ENCODE measurements at regions not wholly inside any gene's neighbourhood (a gene's known extent, or its start where the extent isn't known, plus 50 kb on each side); places are given as distances from the start of the nearest gene placed in this dataset.
"Not testable (repeated sequence)": the region's sequence is repeated elsewhere in the genome, so short reads cannot be mapped to it uniquely, and the experiment has no call there.

DNA sequence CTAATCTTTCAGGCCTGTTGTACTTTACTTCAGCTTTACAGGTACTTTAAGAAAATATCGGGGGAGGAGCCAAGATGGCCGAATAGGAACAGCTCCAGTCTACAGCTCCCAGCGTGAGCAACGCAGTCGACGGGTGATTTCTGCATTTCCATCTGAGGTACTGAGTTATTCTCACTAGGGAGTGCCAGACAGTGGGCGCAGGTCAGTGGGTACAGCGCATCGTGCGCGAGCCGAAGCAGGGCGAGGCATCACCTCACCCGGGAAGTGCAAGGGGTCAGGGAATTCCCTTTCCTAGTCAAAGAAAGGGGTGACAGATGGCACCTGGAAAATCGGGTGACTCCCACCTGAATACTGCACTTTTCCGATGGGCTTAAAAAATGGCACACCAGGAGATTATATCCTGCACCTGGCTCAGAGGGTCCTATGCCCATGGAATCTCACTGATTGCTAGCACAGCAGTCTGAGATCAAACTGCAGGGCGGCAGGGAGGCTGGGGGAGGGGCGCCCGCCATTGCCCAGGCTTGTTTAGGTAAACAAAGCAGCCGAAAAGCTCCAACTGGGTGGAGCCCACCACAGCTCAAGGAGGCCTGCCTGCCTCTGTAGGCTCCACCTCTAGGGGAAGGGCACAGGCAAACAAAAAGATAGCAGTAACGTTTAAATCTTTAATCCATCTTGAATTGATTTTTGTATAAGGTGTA is 1185.4 kb upstream of the LRRN3 start:
- not testable (repeated sequence) for DNase-seq (ENCODE audit: low read depth in 2 of 2)

DNA sequence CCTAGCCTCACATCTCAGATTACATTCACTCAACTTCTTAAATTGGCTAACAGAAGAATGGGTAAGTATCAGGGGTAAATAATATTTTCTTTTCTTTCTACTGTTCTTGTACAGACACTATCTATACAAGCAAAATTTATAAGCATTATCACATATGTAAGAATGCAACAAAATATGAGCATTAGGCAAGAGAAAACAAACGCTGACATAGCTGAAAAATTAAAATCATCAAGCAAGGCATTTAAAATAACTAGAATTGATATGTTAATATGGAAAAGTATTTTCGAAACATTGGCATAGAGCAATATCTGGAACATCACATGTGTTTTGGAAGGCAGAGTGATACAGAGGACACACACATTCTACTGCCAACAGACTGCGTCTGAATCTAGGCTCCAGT is 1175.3 kb upstream of the LRRN3 start:
- DNase-seq (ENCODE audit: low read depth in 2 of 2), result no peak

- no peak for DNase-seq (ENCODE audit: low read depth in 2 of 2)
These were observed 1164.2 kb upstream of the LRRN3 start for GRCh38 chr7:109926738-109927137.

DNA sequence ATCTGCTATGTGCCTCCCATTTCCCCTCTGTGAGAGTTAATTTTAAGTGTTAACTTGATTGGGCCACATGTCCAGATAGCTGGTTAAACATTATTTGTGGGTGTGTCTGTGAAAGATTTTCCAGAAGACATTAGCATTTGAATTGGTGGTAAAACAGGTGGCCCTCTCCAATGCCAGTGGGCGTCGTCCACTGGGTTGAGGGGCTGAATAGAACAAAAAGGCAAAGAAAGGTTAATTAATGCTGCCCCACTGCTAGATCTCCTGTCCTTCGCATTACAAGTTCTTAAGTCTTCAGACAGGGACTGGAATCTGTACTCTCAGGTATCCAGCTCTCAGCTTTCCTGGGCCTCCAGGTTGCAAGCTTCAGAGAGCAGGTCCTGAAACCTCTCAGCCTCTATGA is 1160.9 kb upstream of the LRRN3 start:
- no peak for DNase-seq (ENCODE audit: low read depth in 2 of 2)

DNA sequence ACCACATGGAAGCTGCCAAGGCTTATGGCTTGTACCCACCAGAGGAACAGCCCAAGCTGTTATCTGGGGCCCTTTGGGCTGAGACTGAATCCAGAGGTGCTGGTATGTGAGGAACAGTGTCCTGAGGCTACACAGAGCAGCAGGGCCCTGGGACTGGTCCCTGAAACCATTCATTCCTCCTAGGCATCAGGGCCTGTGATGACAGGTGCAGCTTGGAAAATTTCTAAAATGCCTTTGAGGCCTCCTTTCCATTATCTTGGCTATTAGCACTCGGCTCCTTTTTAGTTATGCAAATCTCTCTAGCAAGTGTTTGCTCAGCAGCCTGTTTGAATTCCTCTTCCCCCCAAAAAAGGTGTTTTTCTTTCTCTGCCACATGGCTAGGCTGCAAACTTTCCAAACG is 1151.7 kb upstream of the LRRN3 start:
- no peak for DNase-seq (ENCODE audit: low read depth in 2 of 2)

- DNase-seq (ENCODE audit: low read depth in 2 of 2), result no peak
These were observed 1145.0 kb upstream of the LRRN3 start for GRCh38 chr7:109945820-109946518.

- DNase-seq (ENCODE audit: low read depth in 2 of 2), result no peak
These were observed 1140.7 kb upstream of the LRRN3 start for GRCh38 chr7:109950256-109950655.

- no peak for DNase-seq (ENCODE audit: low read depth in 2 of 2)
These were observed 1139.9 kb upstream of the LRRN3 start for GRCh38 chr7:109950821-109951564.

DNA sequence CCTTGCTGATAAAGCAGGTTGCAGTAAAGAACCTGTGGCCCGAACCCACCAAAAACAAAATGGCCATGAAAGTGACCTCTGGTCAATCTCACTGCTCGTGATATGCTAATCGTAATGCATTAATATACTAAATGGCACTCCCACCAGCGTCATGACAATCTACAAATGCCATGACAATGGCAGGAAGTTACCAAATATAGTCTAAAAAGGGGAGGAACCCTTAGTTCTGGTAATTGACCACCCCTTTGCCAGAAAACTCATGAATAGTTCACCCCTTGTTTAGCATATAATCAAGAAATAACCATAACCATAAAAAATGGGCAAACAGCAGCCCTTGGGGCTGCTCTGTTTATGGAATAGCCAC is 1139.4 kb upstream of the LRRN3 start:
- DNase-seq (ENCODE audit: low read depth in 2 of 2), result no peak

GRCh38 chr7:109955986-109956385 is 1134.9 kb upstream of the LRRN3 start:
- DNase-seq (ENCODE audit: low read depth in 2 of 2), result no peak

- no peak for DNase-seq (ENCODE audit: low read depth in 2 of 2)
These were observed 1134.0 kb upstream of the LRRN3 start for GRCh38 chr7:109956916-109957315.

- DNase-seq (ENCODE audit: low read depth in 2 of 2), result no peak
These were observed 1127.2 kb upstream of the LRRN3 start for GRCh38 chr7:109963741-109964140.

DNA sequence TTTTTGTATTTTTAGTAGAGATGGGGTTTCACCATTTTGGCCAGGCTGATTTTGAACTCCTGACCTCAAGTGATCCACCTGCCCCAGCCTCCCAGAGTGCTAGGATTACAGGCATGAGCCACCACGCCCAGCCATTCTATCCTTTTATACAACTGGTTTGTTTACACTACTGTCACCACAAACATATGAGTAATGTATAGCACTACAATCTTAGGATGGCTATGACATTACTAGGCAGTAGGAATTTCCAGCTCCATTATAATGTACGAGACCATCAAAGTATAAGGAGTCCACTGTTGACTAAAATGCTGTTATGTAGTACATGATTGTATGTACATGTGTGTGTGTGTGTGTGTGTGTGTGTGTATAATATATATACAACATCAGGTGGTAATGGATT is 1126.1 kb upstream of the LRRN3 start:
- DNase-seq (ENCODE audit: low read depth in 2 of 2), result no peak

GRCh38 chr7:109967406-109967805 is 1123.5 kb upstream of the LRRN3 start:
- DNase-seq (ENCODE audit: low read depth in 2 of 2), result no peak

DNA sequence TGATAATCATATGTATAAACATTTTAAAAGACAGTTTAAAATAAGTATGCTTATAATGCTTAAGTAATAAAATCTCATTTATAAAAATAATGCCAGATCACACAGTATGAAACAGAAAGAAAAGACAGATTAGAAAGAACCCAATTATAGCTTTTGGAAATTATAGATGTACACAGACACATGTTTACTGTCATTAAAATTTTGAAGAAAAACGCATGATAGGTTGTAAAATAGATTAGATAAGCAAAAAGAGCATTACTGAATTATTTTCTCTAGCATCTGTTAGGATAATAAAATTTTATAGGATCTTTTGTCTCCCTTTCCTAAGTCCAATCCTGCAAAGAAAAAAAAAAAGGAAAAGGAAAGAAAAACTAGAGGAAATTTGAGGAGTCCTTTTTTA is 1107.3 kb upstream of the LRRN3 start:
- no peak for DNase-seq (ENCODE audit: low read depth in 2 of 2)

DNA sequence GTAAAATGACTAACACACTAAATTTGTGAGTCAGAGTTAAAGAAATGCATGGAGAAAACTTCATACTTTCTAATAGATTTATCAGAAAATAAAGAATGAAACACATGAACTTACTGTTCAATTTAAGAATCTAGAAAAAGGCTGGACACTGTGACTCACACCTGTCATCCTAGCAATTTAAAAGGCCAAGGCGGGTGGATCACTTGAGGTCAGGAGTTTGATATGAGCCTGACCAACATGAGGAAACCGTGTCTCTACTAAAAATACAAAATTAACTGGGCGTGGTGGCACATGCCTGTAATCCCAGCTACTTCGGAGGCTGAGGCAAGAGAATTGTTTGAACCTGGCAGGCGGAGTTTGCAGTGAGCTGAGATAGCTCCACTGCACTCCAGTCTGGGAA is 1106.2 kb upstream of the LRRN3 start:
- no peak for DNase-seq (ENCODE audit: low read depth in 2 of 2)

DNA sequence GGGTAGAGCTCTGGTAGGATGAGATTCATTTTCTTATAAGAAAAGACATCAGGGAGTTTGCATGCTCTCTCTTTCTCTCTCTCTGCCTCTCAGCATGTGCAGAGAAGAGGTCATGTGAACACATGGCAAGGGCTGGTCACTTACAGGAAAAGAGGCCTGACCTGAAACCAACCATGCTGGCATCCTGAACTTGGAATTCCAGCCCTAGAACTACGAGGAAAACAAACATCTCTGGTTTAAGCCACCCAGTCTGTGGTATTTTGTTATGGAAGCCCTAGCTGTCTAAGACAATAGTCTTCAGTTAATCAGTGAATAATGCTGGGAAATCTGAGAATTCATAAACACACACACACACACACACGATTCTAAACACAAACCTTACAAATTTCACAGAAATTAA is 1104.2 kb upstream of the LRRN3 start:
- DNase-seq (ENCODE audit: low read depth in 2 of 2), result no peak

DNA sequence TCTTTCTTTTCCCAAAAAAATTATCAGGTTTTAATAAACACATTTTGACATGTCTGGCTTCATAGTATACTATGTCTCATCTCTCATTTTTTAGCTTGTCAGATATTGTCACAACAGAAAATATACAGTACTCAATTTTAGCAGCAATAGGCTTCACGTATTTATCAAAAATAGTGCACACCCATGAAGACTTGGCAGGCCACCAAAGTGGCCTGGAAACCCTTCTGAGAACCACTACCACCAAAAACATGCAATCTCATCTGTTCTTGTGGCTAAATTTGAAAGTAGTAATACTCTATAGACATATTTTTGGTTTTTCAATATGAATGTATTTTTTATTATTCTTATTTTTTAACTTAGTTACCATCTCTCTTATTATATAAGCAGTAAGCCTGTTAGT is 1094.5 kb upstream of the LRRN3 start:
- DNase-seq (ENCODE audit: low read depth in 2 of 2), result no peak

GRCh38 chr7:109996927-109997326 is 1094.0 kb upstream of the LRRN3 start:
- DNase-seq (ENCODE audit: low read depth in 2 of 2), result no peak

DNA sequence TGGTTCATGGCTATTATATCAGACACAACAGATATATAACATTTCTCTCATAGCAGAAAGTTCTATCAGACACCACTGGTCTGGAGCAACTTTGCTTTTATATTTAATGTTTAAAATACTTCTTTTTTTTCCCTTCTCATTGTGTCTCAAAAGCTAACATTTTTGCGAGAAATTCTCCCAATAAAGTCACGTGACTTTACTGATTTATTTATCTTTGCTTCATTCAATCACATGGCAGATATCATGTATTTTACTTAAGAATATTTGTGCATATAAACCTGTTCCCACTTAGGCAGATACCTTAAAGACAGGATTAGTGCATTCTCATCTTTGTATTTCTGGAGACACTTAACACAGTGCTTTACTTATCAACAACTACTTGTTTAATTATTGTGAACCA is 1093.1 kb upstream of the LRRN3 start:
- DNase-seq (ENCODE audit: low read depth in 2 of 2), result no peak

DNA sequence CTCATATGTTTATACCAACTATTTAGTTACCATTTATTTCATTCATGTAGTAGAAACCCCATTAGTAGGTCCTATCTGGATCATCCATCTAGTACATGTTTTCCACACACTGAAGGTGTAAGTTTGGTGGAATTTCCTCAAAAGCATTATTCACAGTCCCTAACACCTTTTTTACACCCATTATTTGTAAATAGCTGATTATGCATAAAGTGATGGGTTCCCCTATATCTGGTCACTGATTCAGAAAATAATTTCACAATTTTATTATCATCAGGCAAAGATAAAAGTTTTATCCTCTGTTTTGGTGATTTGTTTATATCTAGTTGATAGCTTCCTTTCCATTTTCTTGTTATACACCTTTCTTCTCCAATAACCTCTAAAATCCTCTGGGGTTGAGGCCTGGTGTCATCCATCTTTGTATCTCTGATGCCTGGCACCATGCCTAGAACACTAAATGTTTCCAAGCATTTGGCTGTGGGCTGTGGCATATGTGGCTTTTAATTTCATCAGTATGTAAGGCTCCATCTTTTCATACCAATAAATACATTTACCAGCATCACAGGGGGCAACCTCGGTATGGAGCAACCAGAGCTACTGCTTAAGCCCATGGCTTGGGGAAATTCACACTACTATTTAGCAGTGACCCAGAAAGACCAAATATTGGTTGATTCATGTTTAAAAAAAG is 1089.5 kb upstream of the LRRN3 start:
- DNase-seq (ENCODE audit: low read depth in 2 of 2), result no peak

- no peak for DNase-seq (ENCODE audit: low read depth in 2 of 2)
These were observed 1087.1 kb upstream of the LRRN3 start for GRCh38 chr7:110003827-110004226.
